Neural cell (in vitro differentiated cells): ENCODE measurements at regions not wholly inside any gene's neighbourhood (a gene's known extent, or its start where the extent isn't known, plus 50 kb on each side); places are given as distances from the start of the nearest gene placed in this dataset.

Experiments used
- H2AFZ ChIP-seq: fragments of 200-600, 300-800 bp; sonication (generic), shearing (Covaris generic); 2 replicates; pipeline ENCODE4 v1.6.0; 2014; ENCODE audit warnings: low read depth, mild to moderate bottlenecking, antibody characterized with exemption, low read length, moderate library complexity
- H3F3A ChIP-seq: fragments of 200-600 bp; shearing (Covaris generic); 2 replicates; pipeline ENCODE4 v1.6.1; 2016; ENCODE audit warnings: mild to moderate bottlenecking, moderate library complexity, mixed read lengths, antibody characterized with exemption, low read length; ENCODE audit not compliant: insufficient read depth, poor library complexity, severe bottlenecking
- H3K27ac ChIP-seq: fragments of 200-600, 300-800 bp; sonication (generic), shearing (Covaris generic); 2 replicates; pipeline ENCODE4 v1.5.1; 2014; ENCODE audit warnings: mild to moderate bottlenecking, low read length, moderate library complexity
- H3K27me3 ChIP-seq: fragments of 300-800, 200-600 bp; sonication (generic), shearing (Covaris generic); 2 replicates; pipeline ENCODE4 v1.6.0; 2014; ENCODE audit warnings: mild to moderate bottlenecking, low read depth, low read length, moderate library complexity; ENCODE audit not compliant: insufficient read depth
- H3K36me3 ChIP-seq: fragments of 300-800, 200-600 bp; sonication (generic), shearing (Covaris generic); 2 replicates; pipeline ENCODE4 v1.5.1; 2014; ENCODE audit warnings: mild to moderate bottlenecking, antibody characterized with exemption, low read length, moderate library complexity; ENCODE audit not compliant: insufficient read depth
- H3K4me2 ChIP-seq: fragments of 300-800, 200-600 bp; sonication (generic), shearing (Covaris generic); 2 replicates; pipeline ENCODE4 v1.6.0; 2014; ENCODE audit warnings: mild to moderate bottlenecking, low read length
- H3K4me3 ChIP-seq: fragments of 300-800, 200-600 bp; sonication (generic), shearing (Covaris generic); 2 replicates; pipeline ENCODE4 v1.5.1; 2014; ENCODE audit warnings: mild to moderate bottlenecking, low read length, moderate library complexity
- H3K79me2 ChIP-seq: fragments of 200-600 bp; shearing (Covaris generic); replicated peaks from 2 replicates; pipeline ENCODE4 v1.6.0; 2014; ENCODE audit warnings: mild to moderate bottlenecking, low read length, moderate library complexity; ENCODE audit not compliant: insufficient read depth
- H3K9ac ChIP-seq: fragments of 300-800, 200-600 bp; sonication (generic), shearing (Covaris generic); 2 replicates; pipeline ENCODE4 v1.6.1; 2016; ENCODE audit warnings: mild to moderate bottlenecking, low read length, mixed read lengths
- H3K9me2 ChIP-seq: fragments of 200-600 bp; shearing (Covaris generic); 2 replicates; pipeline ENCODE4 v1.6.1; 2016; ENCODE audit warnings: mild to moderate bottlenecking, low read length, mixed read lengths; ENCODE audit not compliant: insufficient read depth
- H3K9me3 ChIP-seq: fragments of 200-600, 300-800 bp; sonication (generic), shearing (Covaris generic); 2 replicates; pipeline ENCODE4 v1.6.1; 2016; ENCODE audit warnings: mild to moderate bottlenecking, mixed run types, low read length, moderate library complexity, mixed read lengths
- H4K20me1 ChIP-seq: fragments of 200-600 bp; shearing (Covaris generic); 2 replicates; pipeline ENCODE4 v1.6.1; 2016; ENCODE audit warnings: mild to moderate bottlenecking, mixed run types; ENCODE audit not compliant: insufficient read depth
- CTCF ChIP-seq: fragments of 450-650 bp; IDR thresholded peaks from 2 replicates; pipeline ENCODE4 v1.5.1; 2014; ENCODE audit warnings: antibody characterized with exemption, mild to moderate bottlenecking, moderate library complexity; ENCODE audit not compliant: poor library complexity, severe bottlenecking
- EP300 ChIP-seq: fragments of 450-650 bp; conservative IDR thresholded peaks from 2 replicates; pipeline ENCODE4 v1.6.1; 2014; ENCODE audit warnings: antibody characterized with exemption, mild to moderate bottlenecking, moderate library complexity; ENCODE audit not compliant: poor library complexity, severe bottlenecking
- EZH2 ChIP-seq: fragments of 200-600, 300-800 bp; shearing (Covaris generic), sonication (generic); IDR thresholded peaks from 2 replicates; pipeline ENCODE4 v1.6.1; 2014; ENCODE audit warnings: antibody characterized with exemption, low read length, borderline replicate concordance, mild to moderate bottlenecking; ENCODE audit not compliant: insufficient read depth, poor library complexity, severe bottlenecking
- MXI1 ChIP-seq: fragments of 450-650 bp; conservative IDR thresholded peaks from 2 replicates; pipeline ENCODE4 v1.6.1; 2014; ENCODE audit warnings: antibody characterized with exemption, mild to moderate bottlenecking; ENCODE audit not compliant: poor library complexity, severe bottlenecking
- POLR2AphosphoS5 ChIP-seq: IDR thresholded peaks from 2 replicates; pipeline ENCODE4 v1.6.1; 2012
- RAD21 ChIP-seq: fragments of 450-650 bp; conservative IDR thresholded peaks from 2 replicates; pipeline ENCODE4 v1.6.1; 2014; ENCODE audit warnings: antibody characterized with exemption, mild to moderate bottlenecking, moderate library complexity
- REST ChIP-seq: IDR thresholded peaks from 2 replicates; pipeline ENCODE4 v1.6.1; 2012; ENCODE audit warnings: borderline replicate concordance
- SMC3 ChIP-seq: fragments of 450-650 bp; conservative IDR thresholded peaks from 2 replicates; pipeline ENCODE4 v1.6.1; 2014; ENCODE audit warnings: antibody characterized with exemption, mild to moderate bottlenecking, moderate library complexity; ENCODE audit not compliant: poor library complexity
- TAF1 ChIP-seq: IDR thresholded peaks from 2 replicates; pipeline ENCODE4 v1.6.1; 2012; ENCODE audit warnings: low read depth

GRCh38 chr20:51312480-51312783 lies 230.1 kb downstream of the NFATC2 start:
- Histone ChIP-seq H3K27ac (no peak overlapping the region), H3K9me2 (no peaks in the 10 kb centered on the region), H3K9ac (no peak overlapping the region), H3K4me2 (no peak overlapping the region), H3K79me2 (no peaks in the 10 kb centered on the region), H3K36me3 (no peaks in the 10 kb centered on the region), H4K20me1 (no peaks in the 10 kb centered on the region), H3F3A (no peaks in the 10 kb centered on the region), H3K9me3 (no peaks in the 10 kb centered on the region), H2AFZ (no peak overlapping the region), H3K27me3 (no peaks in the 10 kb centered on the region), H3K4me3 (no peak overlapping the region)
- TF ChIP-seq MXI1 (no peak), TAF1 (no peak), EZH2 (no peak), POLR2AphosphoS5 (no peak), CTCF (no peak), EP300 (no peak), SMC3 (no peak), RAD21 (no peak), REST (no peak)

- Histone ChIP-seq H2AFZ (no peak overlapping the region), H3K4me2 (no peak overlapping the region)
Observed at GRCh38 chr20:51311636-51312479, 230.7 kb downstream of the NFATC2 start.

More at GRCh38 chr20:51311636-51312479, 230.7 kb downstream of the NFATC2 start:
- H3F3A ChIP-seq: no peaks in the 10 kb centered on the region
- H3K9ac ChIP-seq: no peak overlapping the region
- no peaks in the 10 kb centered on the region for H3K36me3 ChIP-seq
- no peaks in the 10 kb centered on the region for H4K20me1 ChIP-seq
- no peak overlapping the region for H3K4me3 ChIP-seq
- no peaks in the 10 kb centered on the region for H3K27me3 ChIP-seq
- TF ChIP-seq SMC3 (no peak), POLR2AphosphoS5 (no peak), RAD21 (no peak), EZH2 (no peak), REST (no peak), TAF1 (no peak), MXI1 (no peak)
- H3K79me2 ChIP-seq: no peaks in the 10 kb centered on the region
- no peaks in the 10 kb centered on the region for H3K9me3 ChIP-seq
- no peak overlapping the region for H3K27ac ChIP-seq
- H3K9me2 ChIP-seq: no peaks in the 10 kb centered on the region
